ENCODE measurements at regions not wholly inside any gene's neighbourhood (a gene's known extent, or its start where the extent isn't known, plus 50 kb on each side); places are given as distances from the start of the nearest gene placed in this dataset.

DNA sequence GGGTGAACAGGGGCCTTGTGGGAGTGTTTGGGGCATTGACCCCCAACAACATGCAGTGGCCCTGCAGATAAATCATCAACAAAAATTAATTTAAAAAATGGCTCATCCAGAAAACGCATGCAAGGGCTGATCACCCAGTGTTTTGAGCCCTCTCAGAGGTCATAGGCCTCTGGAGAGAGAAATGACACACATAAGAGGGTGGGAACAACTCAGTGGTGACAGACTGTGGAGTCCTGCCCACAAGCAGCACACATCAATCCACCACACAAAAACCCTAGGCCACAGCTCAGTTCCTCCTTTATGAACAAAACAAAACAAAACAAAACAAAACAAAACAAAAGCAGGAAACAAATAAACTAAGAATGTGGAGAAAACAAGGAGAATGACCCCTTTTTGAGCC is 351.7 kb upstream of the SPHKAP start:
- no peak overlapping the region for H3K4me3 ChIP-seq (ENCODE audit: control insufficient read depth, low read depth, low read length)
- no peak for DNase-seq (ENCODE audit: low read depth)
- TF ChIP-seq, protein P1, sequence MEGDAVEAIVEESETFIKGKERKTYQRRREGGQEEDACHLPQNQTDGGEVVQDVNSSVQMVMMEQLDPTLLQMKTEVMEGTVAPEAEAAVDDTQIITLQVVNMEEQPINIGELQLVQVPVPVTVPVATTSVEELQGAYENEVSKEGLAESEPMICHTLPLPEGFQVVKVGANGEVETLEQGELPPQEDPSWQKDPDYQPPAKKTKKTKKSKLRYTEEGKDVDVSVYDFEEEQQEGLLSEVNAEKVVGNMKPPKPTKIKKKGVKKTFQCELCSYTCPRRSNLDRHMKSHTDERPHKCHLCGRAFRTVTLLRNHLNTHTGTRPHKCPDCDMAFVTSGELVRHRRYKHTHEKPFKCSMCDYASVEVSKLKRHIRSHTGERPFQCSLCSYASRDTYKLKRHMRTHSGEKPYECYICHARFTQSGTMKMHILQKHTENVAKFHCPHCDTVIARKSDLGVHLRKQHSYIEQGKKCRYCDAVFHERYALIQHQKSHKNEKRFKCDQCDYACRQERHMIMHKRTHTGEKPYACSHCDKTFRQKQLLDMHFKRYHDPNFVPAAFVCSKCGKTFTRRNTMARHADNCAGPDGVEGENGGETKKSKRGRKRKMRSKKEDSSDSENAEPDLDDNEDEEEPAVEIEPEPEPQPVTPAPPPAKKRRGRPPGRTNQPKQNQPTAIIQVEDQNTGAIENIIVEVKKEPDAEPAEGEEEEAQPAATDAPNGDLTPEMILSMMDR (IDR thresholded peaks at IDR 0.05; ENCODE audit: control insufficient read depth, insufficient read depth, low read depth, low read length, missing control alignments), result no peak

DNA sequence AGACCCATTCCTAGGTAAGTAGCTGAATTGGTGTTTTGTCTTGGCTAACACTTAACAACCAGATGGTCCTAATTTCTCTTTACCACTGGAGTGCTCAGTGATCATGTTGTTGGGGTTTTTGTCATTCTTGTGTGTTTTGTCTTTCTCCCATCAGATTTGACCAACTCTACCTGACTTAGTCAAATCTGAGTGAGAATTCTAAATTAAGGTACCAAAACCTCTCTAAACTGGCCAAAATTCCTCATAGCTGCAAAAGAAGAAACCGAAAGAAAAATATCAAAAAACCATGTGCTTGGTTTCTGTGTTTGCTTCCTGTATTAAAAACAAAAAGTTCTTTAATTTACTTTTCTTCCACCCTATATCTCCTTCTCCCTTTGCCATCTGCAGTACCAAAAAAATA is 350.7 kb upstream of the SPHKAP start:
- no peak overlapping the region for H3K4me3 ChIP-seq (ENCODE audit: control insufficient read depth, low read depth, low read length)
- no peak for DNase-seq (ENCODE audit: low read depth)
- TF ChIP-seq, protein P1 (IDR thresholded peaks at IDR 0.05; ENCODE audit: control insufficient read depth, insufficient read depth, low read depth, low read length, missing control alignments), result no peak

DNA sequence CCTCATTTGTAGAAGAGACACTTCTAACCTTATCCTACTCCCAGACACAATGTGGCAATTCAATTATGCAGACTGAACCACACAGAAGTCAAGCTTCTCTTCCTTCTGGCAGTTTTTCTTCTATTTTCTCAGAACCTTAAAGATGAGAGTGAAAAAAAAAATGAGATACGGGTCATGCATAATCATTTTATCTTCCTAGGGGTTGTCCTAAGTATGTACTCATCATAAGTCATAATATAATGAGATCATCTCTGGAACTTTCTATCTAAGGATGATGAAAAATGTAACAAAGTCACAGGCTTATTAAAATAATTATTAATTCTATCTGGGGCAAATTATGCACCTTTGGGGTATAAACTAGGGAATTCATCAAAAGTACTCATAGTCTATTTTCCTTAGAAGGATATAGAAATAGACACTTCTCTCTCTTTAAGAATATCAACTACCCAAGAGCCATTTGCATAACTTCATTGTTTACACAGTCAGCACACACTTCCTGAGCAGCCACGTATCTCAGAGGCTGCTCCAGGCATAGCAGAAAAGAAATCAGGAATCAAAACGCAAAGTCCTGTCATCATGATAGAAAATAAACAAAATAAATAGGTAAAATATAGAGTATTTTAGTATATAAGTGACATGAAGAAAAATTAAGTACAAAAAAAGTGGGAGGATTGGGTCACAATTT is 345.9 kb upstream of the SPHKAP start:
- DNase-seq (ENCODE audit: low read depth), result no peak
- TF ChIP-seq, protein P1 (IDR thresholded peaks at IDR 0.05; ENCODE audit: control insufficient read depth, insufficient read depth, low read depth, low read length, missing control alignments), result no peak
- no peak overlapping the region for H3K4me3 ChIP-seq (ENCODE audit: control insufficient read depth, low read depth, low read length)

DNA sequence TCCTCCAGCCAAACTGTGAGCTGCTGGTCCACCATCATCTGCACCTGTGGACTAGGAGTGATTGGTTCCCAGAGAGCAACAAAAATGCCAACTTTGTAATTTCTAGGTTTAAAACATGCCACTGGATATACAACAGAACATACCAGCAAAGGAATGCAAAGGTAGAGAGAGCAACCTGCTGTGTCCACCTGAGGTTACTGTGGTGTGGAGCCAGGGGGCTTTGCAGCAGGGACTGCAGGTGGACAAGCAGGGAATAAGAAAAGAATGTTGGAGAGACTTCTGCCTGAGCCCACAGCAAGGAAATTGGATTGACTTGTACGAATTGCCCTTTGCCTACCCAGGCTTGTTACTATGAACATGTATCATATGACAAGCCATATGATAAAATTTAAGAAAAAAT is 345.2 kb upstream of the SPHKAP start:
- TF ChIP-seq, protein P1 (IDR thresholded peaks at IDR 0.05; ENCODE audit: control insufficient read depth, insufficient read depth, low read depth, low read length, missing control alignments), result no peak
- no peak overlapping the region for H3K4me3 ChIP-seq (ENCODE audit: control insufficient read depth, low read depth, low read length)
- DNase-seq (ENCODE audit: low read depth), result no peak

DNA sequence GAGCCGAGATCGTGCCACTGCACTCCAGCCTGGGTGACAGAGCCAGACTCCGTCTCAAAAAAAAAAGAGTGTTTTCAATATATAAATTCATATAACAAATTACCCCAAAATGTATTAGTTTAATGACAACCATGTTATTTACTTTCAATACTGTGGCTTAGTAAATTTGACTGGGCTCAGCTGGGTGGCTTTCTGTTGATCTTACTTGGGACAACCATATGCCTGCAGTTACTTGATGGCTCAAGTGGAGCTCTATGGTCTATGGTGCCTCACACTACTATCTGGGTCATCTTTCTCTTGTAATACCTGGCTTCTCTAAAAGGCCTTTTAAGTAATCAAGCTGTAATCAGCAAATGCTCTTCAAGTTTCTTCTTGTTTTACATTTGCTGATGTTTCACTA is 341.5 kb upstream of the SPHKAP start:
- TF ChIP-seq, protein P1 (IDR thresholded peaks at IDR 0.05; ENCODE audit: control insufficient read depth, insufficient read depth, low read depth, low read length, missing control alignments), result no peak

DNA sequence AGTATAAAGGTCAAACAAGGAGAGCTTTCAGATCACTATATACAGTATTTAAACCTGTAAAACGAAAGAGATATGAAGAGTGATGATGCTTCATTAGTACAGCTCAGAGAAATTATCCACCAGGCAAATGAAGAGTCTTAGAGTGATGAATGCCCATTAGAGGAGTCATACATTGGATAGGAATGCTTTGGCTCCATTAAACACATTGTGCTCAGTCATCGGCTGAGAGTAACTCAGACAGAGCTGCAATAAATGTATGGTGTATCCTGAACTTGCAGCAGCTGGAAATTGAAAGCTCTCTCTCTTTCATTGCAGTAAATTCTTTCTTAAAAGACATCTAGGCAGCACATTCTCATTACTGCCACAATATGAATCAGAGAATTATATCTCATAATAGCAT is 340.8 kb upstream of the SPHKAP start:
- TF ChIP-seq, protein P1 (IDR thresholded peaks at IDR 0.05; ENCODE audit: control insufficient read depth, insufficient read depth, low read depth, low read length, missing control alignments), result no peak
- no peak for DNase-seq (ENCODE audit: low read depth)

More for the DNA sequence above, 341.5 kb upstream of the SPHKAP start:
- DNase-seq (ENCODE audit: low read depth), result no peak
- H3K4me3 ChIP-seq (ENCODE audit: control insufficient read depth, low read depth, low read length), result no peak overlapping the region

More for the DNA sequence above, 340.8 kb upstream of the SPHKAP start:
- no peak overlapping the region for H3K4me3 ChIP-seq (ENCODE audit: control insufficient read depth, low read depth, low read length)

Data from AG09309 (cell line).